Activated effector memory CD4-positive, alpha-beta T cell treated with anti-CD3 and anti-CD28 coated beads, Interleukin-2, amount 50 U/mL, for 16 hours (primary cell): ENCODE measurements at regions not wholly inside any gene's neighbourhood (a gene's known extent, or its start where the extent isn't known, plus 50 kb on each side); places are given as distances from the start of the nearest gene placed in this dataset.

Source experiments
- DNase-seq: peaks from one replicate; pipeline ENCODE4 v3.0.0-alpha.2; 2020

DNA sequence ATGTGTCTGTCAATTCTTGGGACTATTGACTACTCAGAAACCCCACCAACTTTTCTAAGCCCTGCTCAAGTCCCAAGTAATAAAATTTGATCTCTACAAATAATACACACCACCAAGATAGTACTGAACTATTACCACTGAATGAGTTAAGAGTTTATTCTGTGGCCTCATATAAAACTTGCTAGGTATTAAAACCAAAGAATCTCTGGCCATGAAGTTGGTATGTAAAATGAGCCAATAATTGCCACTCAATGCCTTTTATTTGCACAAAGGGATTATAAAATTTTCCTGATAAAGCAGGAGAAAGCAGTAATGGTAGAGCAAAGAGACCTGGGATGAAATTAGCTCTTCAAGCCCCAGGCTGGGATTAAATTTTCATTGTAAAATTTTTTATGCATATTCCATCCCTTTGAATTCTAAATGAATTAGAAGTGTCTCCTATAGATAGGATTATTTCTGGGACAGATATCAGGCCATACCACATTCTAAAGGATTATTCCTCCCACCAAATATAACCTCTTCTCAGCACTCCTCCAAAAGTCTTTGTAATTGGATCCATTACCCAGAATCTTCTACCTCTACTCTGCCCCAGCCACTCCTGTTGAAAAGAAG is 450.5 kb upstream of the ACVR2A start:
- no peak for DNase-seq

DNA sequence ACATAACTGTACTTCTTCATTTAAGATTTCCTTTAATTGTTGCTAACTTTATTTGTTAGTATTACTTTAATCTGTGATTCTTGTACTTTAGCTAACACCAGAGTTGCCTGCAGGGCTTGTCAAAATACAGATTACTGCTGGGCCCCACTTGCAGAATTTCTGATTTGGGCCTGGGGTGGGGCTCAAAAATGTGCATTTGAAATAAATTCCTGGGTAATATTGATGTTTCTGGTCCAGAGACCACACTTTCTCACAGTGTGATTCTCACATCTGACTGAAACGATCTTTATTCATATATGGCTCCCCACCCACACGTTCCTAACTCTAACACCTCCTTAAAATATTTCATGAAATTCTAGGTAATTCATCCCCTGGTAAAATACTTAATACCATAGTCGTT is 452.6 kb upstream of the ACVR2A start:
- no peak for DNase-seq

DNA sequence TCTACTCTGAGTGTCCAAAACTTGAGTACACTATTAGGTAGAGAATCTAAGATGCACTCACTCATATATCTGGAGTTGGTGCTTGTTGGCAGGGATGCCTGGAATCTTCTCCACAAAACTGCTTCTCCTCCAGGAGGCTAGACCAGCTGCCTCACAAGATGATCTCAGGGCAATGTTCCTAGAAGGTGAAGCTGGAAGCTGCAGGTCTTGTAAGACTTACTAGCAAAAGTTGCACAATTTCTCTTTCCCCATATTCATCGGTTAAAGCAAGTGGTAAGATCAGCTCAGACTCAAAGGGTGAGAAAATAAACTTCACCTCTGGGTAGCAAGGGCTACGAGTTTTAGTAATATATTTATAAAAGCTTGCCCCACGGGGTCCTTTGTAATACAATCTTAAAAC is 454.4 kb upstream of the ACVR2A start:
- DNase-seq, result no peak

DNA sequence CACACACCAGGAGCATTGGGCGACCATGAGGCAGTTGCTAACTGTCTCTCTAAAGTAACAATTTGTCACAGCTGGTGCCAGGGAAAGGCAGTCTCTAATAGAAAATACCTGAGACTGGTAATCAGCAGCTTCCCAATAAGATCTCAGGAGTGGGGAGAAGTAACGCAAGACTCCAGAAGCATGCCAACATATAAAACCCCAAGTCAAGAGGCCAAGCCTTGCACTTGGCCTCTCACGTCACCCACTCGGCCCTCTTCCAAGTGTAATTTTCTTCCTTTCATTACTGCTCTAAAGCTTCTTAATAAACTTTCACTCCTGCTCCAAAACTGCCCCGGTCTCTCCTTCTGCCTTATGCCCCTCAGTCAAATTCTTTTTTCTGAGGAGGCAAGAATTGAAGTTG is 455.6 kb upstream of the ACVR2A start:
- DNase-seq, result no peak

DNA sequence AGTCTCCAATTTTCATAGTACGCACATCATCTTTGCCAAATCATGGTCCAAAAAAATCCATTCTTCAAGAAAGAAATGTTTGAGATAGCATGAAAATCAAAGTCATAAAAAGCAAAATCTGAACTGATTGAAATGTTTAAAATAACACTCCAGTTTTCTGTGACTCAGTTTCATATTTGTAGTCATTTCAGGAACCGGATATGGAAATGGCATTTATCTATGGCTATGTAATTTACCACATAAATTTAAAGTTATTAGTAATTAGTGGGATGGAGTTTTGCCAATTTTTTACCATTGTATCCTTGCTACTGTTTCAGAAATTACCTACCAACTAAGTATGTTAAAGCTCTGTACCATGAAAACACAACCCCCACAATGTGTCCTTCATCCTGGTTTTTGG is 456.6 kb upstream of the ACVR2A start:
- no peak for DNase-seq

DNA sequence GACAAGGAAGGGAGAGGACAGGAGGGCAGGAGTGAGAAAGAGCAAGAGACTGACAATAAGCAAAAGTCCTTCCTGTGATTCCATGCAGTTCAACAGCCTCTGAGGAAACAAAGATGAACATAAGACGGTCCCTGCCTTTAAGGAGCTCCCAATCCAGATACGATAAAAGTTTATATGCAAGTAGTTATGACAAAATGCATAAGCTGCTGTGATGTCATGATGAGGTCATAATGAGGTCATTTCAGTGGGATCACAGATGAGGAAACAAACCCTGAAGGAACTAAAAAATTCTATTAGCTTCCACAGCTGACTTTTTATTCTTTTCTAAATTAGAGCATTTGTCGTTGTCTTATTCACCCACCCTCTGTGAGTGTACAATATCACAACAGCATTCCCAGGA is 458.5 kb upstream of the ACVR2A start:
- DNase-seq, result no peak

DNA sequence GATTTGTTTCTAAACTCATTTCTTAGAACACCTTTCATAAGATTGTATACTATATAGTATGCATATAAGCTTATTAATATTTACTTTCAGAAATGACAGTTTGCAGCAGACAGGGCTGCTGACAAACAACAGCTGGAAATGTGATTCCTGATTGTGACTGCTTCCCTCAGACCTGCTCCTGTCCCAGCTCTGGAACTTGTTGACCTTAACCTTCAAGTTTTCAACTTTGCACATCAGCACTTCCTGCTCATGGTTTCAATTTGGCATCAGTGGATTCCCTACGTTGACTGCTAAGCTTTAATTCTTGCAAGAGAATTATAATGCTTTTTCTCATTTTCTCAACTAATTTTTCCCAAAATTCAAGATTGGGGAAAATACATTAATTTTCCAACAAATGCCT is 459.2 kb upstream of the ACVR2A start:
- no peak for DNase-seq

DNA sequence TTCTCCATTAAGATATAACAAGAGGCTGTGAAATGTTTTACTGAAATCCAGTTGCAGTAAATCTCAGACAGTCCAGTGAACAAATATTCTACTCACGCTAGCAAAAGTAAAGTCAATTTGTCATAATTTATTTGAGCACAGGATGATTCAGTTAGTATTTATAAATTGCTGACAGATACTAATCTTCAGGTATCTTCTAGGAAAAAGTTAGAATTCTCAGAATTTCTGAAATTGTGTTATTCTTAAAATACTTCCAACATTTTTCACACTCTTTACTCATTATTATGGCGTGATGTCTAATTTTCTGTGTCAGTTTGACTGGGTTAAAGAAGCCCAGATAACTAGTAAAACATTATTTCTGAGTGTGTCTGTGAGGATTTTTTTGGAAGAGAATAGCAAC is 460.2 kb upstream of the ACVR2A start:
- DNase-seq, result no peak

DNA sequence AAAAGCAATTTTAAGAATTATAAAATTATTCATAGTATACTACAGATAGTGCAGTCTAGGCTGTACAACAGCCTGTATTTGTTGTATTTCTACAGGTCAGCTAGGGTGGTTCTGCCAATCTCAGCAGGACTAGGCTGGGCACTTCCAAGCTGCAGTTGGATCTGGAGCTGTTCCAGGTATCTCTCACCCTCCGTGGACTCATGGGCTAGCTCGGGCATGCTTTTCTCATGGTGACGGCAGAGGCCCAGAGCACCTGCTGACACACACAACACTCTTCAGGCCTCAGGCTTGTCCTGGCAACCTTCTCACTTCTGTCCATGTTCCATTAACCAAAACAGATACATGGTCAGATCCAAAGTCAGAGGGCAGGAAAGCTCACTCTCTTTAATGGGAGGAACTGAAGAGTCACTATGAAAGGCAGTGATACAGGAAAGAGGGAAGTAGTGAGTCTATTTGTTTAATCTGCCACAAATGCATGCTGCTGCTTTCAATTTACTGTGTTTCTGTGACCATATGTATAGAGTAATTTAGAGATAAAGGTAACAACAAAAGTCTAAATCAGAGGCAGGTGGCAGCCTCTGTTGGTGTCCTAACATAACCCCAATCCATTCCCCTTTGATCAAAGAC is 462.4 kb upstream of the ACVR2A start:
- DNase-seq, result no peak

DNA sequence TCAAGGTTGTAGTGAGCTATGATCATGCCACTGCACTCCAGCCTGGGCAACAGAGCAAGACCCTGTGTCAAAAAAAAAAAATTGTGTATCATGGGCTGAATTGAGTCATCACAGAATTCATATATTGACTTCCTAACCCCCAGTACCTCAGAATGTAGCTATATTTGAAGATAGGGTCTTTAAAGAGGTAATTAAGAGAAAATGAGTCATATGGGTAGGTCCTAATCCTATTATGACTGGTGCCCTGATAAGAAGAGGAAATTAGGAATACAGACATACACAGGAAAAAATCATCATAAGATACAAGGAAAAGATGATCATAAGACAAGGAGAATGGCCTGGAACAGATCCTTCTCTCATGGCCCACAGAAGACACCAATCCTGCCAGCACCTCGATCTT is 466.4 kb upstream of the ACVR2A start:
- no peak for DNase-seq

DNA sequence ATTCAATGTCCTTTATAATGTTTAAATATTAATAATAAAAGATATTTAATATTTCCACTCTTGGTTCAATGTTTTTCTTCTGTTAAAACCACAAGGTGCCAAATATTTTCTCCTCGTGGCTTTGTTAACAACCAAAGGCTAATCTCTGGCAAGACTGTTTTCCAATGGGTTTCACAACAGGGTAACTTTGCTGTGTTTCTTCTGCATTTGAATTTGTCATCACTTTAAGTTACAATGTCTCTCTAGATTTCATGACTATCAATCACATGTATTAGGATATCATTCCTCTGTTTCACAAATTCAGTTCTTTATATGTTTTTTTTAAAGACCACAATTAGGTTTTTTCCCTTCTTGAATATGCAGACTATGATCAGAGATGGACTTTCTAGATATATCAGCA is 469.8 kb upstream of the ACVR2A start:
- DNase-seq, result no peak

DNA sequence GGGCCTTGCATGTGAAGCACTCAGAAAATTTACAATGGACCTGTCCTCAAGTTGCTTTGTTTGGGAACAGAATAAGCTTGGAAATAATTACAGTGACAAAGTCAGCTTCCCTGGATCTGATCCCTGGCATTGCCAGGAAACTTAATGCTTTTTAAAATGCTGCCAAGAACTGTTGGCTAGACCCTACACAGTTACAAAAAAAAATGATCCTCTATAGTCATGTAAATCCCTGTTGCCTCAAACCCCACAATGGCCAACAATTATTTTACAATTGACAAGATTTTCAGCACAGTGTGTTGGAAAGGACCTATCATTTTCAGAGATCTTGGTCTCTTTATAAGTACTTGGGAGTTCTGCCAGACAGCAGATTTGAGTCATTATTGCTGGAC is 470.4 kb upstream of the ACVR2A start:
- no peak for DNase-seq

DNA sequence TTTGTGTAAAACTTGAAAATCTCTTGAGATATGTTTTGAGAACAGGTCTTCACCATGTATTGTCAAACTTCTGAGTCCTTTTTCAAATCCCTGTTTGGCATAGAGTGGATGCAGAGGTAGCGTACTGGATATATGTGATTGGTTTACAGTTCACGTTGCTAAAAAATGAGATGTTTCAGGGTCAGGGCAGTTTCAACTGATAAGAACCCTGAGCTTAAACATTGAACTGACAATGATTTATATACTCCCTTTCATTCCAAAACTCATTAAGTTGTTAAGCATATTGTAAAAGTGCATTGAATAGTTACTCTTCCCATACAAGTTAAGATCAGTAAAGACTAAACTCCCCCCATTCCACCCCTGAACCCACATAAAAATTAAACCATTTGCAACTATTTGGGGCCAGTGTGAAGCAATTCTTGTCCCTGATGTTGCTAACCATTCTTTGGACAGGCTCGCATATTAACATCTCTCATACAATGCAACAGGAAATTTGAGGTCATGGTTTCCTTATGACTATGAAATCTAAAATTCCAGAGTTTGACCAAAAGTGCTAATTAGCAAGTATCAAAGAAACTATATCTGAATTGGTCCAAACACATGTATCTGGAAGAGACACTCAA is 470.9 kb upstream of the ACVR2A start:
- DNase-seq, result no peak

DNA sequence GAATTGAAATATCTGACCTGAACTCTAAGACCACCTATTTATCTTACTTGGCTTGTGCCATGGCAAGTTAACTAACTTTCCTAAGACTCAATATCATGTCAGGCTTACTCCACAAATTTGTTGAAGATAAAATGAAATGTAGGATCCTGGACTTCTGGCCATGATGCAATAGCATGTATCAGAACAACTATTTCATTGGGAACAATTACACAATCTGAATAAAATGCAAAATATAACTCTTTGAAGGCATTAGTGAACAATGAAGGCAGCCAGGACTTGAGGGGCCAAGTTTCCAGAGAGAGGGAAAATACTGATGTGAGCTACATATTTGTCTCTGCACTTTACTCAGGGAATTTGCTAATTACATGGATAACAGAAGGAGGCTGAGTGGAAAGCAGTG is 476.5 kb upstream of the ACVR2A start:
- no peak for DNase-seq

DNA sequence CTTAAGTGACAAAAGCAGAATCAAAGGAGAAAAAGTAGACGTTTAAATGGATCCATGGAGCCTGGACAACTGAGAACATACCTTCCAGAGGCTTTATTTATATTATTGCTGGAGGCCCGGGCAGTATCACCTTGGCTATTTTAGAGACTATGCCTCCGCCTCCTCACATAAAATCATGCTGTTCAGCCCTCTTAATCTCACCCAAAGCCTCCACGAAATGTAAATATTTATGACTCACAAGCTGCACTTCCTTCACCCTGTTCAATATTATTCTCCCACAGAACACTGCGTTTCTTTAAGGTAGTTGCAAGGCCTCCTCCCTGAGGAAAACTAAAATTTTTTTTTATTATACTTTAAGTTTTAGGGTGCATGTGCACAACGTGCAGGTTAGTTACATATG is 478.6 kb upstream of the ACVR2A start:
- no peak for DNase-seq

DNA sequence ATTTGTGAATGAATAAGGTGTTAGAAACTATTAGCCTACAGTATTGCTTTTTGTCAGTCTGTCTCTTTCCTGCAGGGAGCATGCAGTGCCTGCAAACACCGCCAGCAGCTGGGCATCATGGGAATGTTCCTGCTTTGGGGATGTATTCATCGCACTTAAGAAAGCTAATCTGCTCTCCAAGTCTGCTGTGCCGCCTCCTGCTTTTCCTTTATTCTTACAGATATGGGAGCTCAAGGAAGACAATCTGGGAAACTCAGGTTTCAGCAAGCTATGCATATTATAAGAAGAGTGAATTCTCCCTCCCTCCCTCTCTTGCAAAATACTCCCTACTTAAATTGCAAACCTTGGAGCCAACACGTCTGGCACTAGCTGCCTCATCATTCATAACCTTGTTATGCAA is 479.2 kb upstream of the ACVR2A start:
- no peak for DNase-seq

DNA sequence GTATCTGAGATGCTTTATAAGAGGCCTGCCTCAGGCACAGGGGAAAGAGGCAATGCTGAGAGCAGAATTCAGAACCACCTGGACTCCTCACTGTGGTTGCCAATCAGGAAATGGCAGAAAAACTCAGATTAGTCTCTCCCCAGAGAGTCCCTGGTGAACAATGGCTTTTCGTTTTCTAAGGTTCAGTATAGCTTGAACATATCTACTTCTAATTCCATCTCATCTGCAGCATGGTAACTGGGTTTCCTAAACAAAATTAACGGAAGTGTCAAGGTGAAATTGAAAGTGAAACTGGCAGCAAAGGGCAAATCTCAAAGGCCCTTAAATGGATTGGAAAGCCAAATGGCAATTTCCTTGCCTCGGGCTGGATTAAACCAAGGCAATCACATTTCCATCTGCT is 480.2 kb upstream of the ACVR2A start:
- no peak for DNase-seq

DNA sequence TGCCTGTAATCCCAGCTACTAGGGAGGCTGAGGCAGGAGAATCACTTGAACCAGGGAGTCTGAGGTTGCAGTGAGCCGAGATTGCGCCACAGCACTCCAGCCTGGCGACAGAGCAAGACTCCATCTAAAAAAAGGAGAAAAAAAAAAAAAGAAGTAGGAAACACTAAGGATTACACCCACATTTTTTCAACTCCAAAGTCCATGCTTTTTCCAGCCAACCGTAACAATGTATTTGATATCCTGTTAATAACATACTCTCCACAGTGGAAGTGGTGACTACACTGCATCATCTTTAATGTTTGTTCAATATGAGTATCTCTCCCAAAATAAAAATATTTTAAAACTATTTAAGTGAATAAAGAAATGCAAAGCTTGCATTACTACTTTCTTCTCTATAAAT is 481.6 kb upstream of the ACVR2A start:
- DNase-seq, result no peak

DNA sequence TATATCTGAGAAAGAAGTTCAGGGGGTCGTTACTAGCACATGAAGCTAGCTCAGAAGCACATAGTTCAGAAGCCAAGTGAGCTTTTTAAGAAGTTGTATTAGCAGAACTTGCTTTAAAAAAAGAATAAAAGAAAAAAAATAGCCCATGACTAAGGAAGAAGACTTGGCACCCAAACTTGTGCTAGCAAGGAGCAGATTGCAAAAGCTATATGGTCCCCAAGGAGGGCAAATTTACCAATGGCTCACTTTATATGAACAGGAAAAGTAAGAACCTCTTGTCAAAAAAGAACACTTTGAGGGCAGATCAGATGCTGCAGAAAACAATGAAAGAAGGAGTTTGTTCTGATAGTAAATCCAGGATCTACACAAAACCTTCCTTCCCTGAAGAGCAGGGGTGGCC is 486.5 kb upstream of the ACVR2A start:
- DNase-seq, result no peak

DNA sequence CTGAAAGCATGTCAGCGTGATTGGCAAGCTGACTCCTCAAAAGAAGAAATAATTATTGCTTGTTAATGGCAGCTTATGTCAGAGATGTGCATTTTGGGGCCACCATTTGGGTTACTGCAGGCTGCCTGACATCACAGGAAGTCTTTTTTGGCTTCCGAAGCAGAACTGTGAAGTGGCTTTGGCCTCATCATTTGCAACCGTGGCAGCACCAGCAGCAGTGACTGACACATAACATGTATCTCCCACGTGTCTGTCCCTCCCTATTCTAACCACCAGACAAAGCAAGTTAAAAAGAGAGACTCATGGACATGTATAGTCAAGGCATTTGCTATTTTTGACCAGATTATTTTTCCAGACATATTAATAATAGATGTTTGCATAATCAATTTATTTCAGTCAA is 488.7 kb upstream of the ACVR2A start:
- no peak for DNase-seq

DNA sequence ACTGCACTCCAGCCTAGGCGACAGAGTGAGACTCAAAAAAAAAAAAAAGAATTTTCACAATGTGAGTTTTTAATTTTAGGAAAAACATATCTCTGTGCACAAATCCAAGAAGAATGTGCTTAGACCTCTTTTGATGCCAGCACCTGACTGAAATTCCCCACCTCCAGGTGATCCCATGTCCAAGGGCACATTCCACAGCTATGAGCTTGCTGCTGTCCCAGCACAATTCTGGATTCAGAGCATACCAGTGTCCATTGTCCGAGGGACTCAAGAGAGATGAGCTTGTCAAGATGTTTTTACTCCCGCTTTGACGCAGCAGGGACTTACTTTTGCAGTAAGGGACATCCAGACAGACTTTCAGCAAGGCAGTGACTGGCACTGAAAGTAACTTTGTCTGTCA is 489.1 kb upstream of the ACVR2A start:
- no peak for DNase-seq

DNA sequence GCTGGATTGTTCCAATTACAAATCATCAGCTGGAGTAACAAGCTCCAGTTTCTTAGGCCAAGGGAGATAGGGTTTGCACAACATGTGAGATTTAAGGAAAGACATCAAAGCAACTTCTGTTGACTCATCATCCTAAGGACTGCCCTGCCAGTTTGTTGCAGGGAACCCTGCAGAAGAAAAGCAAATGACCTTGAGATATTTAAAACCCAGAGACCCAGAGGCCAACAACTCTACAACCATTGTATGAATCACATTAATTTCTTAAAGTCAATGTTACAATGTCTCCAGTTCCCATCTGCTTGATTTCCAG is 491.8 kb upstream of the ACVR2A start:
- DNase-seq, result no peak

DNA sequence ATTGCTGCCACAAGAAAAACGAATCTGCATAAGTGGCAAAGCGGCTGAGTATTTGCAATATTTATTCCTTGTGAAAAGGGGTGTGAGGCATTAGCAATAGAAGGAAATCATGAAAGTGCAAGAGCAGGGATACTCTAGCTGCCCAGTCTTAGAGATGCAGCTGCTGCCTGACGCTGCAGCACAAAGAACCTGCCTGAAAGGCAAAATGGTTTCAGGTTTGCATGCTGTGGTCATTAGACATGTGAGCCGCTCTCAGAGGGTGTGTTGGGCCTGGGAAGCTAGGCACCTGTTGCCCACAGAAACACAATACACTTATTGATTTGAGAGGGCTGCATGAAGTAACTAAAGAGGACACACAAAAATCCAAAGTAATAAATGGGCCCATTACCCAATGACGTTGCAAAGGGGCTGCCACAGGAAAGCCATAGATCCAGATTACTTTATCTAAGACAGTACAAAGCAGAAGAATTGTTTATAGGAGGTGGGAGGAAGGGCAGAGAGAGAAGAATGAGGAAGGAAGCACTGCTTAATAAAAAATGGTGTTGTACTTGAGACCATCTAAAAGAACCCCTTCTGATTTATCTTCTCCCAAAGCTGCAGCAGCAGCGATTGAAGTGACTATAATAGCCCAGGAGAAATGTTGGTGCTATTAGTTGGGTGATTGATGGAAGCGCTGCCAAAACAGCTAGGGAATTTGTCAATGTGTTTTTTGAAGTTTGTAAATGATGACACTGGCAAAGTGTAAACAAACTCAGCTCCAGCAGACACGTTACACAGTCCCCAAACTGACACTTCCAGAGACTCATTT is 492.4 kb upstream of the ACVR2A start:
- no peak for DNase-seq

DNA sequence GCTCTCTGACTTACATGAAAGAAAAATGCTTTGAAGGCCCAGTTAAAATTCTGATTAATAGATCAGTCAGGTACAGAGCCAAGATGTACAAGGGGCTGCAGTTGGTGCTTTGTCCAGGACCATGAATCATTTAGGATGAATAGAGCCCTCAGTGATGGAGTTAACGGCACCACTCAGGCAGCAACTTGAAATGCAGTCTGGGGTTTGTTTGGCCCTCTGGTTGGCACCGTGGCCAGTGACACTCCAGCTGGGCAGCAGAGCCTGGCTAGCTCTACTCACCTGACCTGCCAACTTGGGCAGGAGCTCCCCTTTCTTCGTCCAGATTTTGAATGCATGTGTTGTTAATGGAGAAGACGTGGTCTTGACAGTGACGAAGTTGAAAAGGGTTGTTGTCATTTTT is 493.0 kb upstream of the ACVR2A start:
- DNase-seq, result no peak
